ENCODE measurements at regions not wholly inside any gene's neighbourhood (a gene's known extent, or its start where the extent isn't known, plus 50 kb on each side); places are given as distances from the start of the nearest gene placed in this dataset.

DNA sequence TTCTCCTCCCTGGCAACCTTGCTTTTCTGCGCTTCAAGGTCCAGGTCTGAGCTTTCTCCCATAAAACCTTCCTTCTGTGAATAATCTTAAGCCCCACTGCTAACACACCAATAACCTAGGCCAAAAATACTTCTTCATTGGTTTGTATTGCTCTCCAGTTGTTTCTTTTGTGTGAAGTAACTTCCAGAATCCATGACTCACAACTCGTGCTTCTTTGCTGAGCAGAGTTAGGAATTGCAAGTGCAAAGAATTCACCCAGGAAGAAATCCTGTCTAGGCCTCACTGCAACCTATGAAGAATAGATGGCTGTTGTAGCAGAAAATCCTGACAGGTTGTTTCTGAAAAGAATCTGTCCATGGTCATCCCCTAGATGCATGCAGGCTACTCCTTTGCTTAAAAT is 295.7 kb downstream of the MED10 start:
- Mint-ChIP-seq H3K9me3 (no peaks in the 10 kb centered on the region), H3K27ac (no peak overlapping the region), H3K27me3 (ENCODE audit: low read depth) (peaks cover 18% of the 10 kb centered on the region), H3K4me1 (no peaks in the 10 kb centered on the region), H3K4me3 (no peak overlapping the region), H3K36me3 (no peaks in the 10 kb centered on the region)
- TF ChIP-seq, protein P1, sequence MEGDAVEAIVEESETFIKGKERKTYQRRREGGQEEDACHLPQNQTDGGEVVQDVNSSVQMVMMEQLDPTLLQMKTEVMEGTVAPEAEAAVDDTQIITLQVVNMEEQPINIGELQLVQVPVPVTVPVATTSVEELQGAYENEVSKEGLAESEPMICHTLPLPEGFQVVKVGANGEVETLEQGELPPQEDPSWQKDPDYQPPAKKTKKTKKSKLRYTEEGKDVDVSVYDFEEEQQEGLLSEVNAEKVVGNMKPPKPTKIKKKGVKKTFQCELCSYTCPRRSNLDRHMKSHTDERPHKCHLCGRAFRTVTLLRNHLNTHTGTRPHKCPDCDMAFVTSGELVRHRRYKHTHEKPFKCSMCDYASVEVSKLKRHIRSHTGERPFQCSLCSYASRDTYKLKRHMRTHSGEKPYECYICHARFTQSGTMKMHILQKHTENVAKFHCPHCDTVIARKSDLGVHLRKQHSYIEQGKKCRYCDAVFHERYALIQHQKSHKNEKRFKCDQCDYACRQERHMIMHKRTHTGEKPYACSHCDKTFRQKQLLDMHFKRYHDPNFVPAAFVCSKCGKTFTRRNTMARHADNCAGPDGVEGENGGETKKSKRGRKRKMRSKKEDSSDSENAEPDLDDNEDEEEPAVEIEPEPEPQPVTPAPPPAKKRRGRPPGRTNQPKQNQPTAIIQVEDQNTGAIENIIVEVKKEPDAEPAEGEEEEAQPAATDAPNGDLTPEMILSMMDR (IDR thresholded peaks at IDR 0.05; ENCODE audit: unreplicated experiment) = no peak
- DNase-seq (ENCODE audit: low spot score in 2 of 2, unreplicated experiment in 2 of 2) = no peak

DNA sequence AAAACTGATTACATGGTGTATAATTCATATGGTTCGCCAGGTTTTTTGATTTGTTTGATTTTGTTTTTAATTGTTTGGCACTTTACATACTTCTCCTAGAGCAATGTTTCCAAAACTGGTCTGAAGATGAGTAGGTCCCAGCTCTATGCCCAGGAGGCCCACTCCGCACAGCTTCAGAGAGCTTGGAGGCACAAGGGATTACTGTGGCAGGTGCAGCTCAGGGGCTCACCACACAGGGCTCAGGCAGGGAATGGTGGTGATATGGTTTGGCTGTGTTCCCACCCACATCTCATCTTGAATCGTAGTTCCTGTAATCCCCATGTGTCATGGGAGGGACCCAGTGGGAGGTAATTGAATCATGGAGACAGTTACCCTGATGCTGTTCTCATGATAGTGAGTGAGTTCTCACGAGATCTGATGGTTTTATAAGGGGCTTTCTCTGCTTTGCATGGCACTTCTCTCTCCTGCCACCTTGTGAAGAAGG is 296.6 kb downstream of the MED10 start:
- TF ChIP-seq, protein P1 (IDR thresholded peaks at IDR 0.05; ENCODE audit: unreplicated experiment) = no peak
- DNase-seq (ENCODE audit: low spot score in 2 of 2, unreplicated experiment in 2 of 2) = no peak
- no peak overlapping the region for H3K27ac Mint-ChIP-seq
- H3K9me3 Mint-ChIP-seq = no peaks in the 10 kb centered on the region
- no peaks in the 10 kb centered on the region for H3K4me1 Mint-ChIP-seq
- H3K36me3 Mint-ChIP-seq = no peaks in the 10 kb centered on the region
- peaks cover 23% of the 10 kb centered on the region for H3K27me3 Mint-ChIP-seq (ENCODE audit: low read depth)
- no peak overlapping the region for H3K4me3 Mint-ChIP-seq

DNA sequence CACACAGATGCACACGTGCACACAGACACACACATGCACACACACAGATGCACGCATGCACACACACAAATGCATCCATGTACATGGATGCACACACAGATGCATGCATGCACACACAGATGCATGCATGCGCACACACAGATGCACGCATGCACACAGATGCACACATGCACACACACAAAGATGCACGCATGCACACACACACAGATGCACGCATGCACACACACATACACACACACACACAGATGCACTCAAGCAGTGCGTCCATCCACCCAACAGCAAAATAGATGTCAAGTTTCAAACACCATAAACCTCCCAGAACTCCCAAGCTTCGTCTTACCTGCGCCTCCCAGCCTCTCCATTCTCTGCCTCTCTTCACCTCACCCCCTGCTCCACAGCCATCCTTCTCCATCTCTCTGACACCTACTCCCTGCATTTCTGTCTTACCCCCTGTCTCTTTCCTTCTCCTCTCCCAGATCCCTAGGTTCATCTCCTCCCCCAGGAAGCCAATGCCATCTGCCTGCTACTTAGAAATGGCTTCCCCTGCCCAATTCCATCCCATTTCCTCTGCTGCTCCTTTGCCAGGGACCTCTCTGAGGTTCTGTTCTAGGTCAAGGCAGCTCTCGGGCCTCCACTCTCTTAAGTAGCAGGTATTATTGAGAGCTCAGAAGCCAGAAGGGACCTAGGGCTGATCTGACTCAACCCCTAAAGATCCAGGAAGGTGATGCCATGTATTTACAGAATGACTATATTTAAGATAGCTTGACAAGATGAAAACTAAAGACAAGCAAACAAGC is 297.2 kb downstream of the MED10 start:
- no peak for DNase-seq (ENCODE audit: low spot score in 2 of 2, unreplicated experiment in 2 of 2)
- no peak overlapping the region for H3K27ac Mint-ChIP-seq
- no peaks in the 10 kb centered on the region for H3K4me1 Mint-ChIP-seq
- TF ChIP-seq, protein P1 (IDR thresholded peaks at IDR 0.05; ENCODE audit: unreplicated experiment) = no peak
- no peaks in the 10 kb centered on the region for H3K9me3 Mint-ChIP-seq
- H3K4me3 Mint-ChIP-seq = no peak overlapping the region
- peaks cover 25% of the 10 kb centered on the region for H3K27me3 Mint-ChIP-seq (ENCODE audit: low read depth)
- no peaks in the 10 kb centered on the region for H3K36me3 Mint-ChIP-seq

DNA sequence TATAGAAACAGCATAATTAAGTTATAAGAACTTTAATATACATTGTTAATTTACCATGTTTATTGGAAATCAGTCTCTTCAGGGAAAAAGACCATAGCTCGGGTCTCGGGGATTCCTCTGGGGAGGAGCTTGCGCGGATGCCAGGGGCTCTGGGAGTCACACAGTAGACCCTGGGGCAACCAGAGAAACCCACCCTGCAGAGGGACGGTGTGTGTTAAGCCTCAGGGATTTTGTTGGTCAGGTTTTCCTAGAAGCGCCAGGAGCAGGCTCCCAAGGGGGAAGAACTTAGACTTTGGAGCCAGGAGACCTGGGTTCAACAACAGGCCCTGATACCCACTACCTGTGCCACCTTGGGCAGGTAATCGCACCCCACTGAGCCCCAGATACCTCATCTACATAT is 297.9 kb downstream of the MED10 start:
- Mint-ChIP-seq H3K4me1 (no peaks in the 10 kb centered on the region), H3K27ac (no peak overlapping the region), H3K9me3 (no peaks in the 10 kb centered on the region), H3K4me3 (no peak overlapping the region), H3K36me3 (no peaks in the 10 kb centered on the region), H3K27me3 (ENCODE audit: low read depth) (peaks cover 28% of the 10 kb centered on the region)
- TF ChIP-seq, protein P1 (IDR thresholded peaks at IDR 0.05; ENCODE audit: unreplicated experiment) = no peak
- no peak for DNase-seq (ENCODE audit: low spot score in 2 of 2, unreplicated experiment in 2 of 2)

DNA sequence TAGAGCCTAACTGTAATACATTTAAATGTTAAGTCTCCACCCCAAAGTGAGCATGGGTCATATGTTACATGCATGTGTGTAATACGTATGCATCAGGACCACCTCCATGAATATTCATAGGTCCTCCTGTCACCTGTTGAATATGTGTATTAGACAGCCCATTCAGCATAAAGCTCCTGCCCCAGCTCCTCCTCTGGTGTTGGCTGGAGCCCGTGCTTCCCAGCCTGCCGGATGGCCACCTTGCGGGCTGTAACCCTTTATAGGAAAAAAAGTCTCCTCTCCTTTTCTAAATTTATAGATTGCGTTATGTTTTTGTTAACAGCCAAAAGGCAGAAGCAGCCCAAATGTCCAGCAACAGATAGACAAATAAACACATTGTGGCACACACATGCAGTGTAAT is 299.5 kb downstream of the MED10 start:
- DNase-seq (ENCODE audit: low spot score in 2 of 2, unreplicated experiment in 2 of 2) = no peak
- H3K4me1 Mint-ChIP-seq = no peaks in the 10 kb centered on the region
- TF ChIP-seq, protein P1 (IDR thresholded peaks at IDR 0.05; ENCODE audit: unreplicated experiment) = no peak
- no peak overlapping the region for H3K4me3 Mint-ChIP-seq
- H3K27me3 Mint-ChIP-seq (ENCODE audit: low read depth) = peaks cover 32% of the 10 kb centered on the region
- H3K27ac Mint-ChIP-seq = no peak overlapping the region
- H3K36me3 Mint-ChIP-seq = no peaks in the 10 kb centered on the region
- H3K9me3 Mint-ChIP-seq = no peaks in the 10 kb centered on the region

Measured in mesothelial cell of epicardium (in vitro differentiated cells).